Bone marrow (tissue), 2 donors: ENCODE measurements at regions not wholly inside any gene's neighbourhood (a gene's known extent, or its start where the extent isn't known, plus 50 kb on each side); places are given as distances from the start of the nearest gene placed in this dataset.
A peak's percentile ranks its signal among the peaks of the same experiment; 100 is the strongest.

ENCODE experiments used
- DNase-seq, 2 donors: peaks; one replicate each; lab custom pipeline; 2025; lab: John Stamatoyannopoulos, UW

- DNase-seq = no peak
These were observed 57.3 kb downstream of the HHEX start for GRCh38 chr10:92747066-92747465.

- DNase-seq = no peak
These were observed 57.8 kb downstream of the HHEX start for GRCh38 chr10:92747600-92747999.

- DNase-seq = no peak
These were observed 61.2 kb downstream of the HHEX start for GRCh38 chr10:92750791-92751533.

- no peak for DNase-seq
These were observed 61.7 kb downstream of the HHEX start for GRCh38 chr10:92751534-92751811.

- no peak for DNase-seq
These were observed 62.1 kb downstream of the HHEX start for GRCh38 chr10:92751827-92752226.

- DNase-seq = no peak
These were observed 64.1 kb downstream of the HHEX start for GRCh38 chr10:92753865-92754264.

GRCh38 chr10:92755725-92756124 is 66.0 kb downstream of the HHEX start:
- no peak for DNase-seq

- no peak for DNase-seq
These were observed 66.7 kb downstream of the HHEX start for GRCh38 chr10:92756201-92757065.

GRCh38 chr10:92757066-92757710 is 67.4 kb downstream of the HHEX start:
- peak; percentile 30 to 78 for DNase-seq

- DNase-seq = no peak
These were observed 68.0 kb downstream of the HHEX start for GRCh38 chr10:92757711-92758104.

GRCh38 chr10:92758594-92758993 is 68.8 kb downstream of the HHEX start:
- DNase-seq = no peak

- DNase-seq = peak in 1 of 2 donors; percentile 69
These were observed 70.9 kb downstream of the HHEX start for GRCh38 chr10:92760609-92761008.

- DNase-seq = no peak
These were observed 71.8 kb downstream of the HHEX start for GRCh38 chr10:92761571-92761970.

- no peak for DNase-seq
These were observed 73.9 kb downstream of the HHEX start for GRCh38 chr10:92763634-92764155.

- DNase-seq = no peak
These were observed 76.7 kb downstream of the HHEX start for GRCh38 chr10:92766451-92766850.

GRCh38 chr10:92768104-92768503 is 78.3 kb downstream of the HHEX start:
- no peak for DNase-seq

GRCh38 chr10:92773776-92774175 is 74.5 kb upstream of the EXOC6 start:
- DNase-seq = no peak

GRCh38 chr10:92778091-92778490 is 70.2 kb upstream of the EXOC6 start:
- no peak for DNase-seq

- DNase-seq = no peak
These were observed 63.2 kb upstream of the EXOC6 start for GRCh38 chr10:92785118-92785517.

- DNase-seq = no peak
These were observed 60.7 kb upstream of the EXOC6 start for GRCh38 chr10:92787557-92788152.

- DNase-seq = no peak
These were observed 59.3 kb upstream of the EXOC6 start for GRCh38 chr10:92789067-92789466.

- DNase-seq = no peak
These were observed 58.5 kb upstream of the EXOC6 start for GRCh38 chr10:92789786-92790185.
